ACHN (cell line): ENCODE measurements at regions not wholly inside any gene's neighbourhood (a gene's known extent, or its start where the extent isn't known, plus 50 kb on each side); places are given as distances from the start of the nearest gene placed in this dataset.
"Not testable (repeated sequence)": the region's sequence is repeated elsewhere in the genome, so short reads cannot be mapped to it uniquely, and the experiment has no call there.

Experiments used
- DNase-seq: peaks from one replicate; pipeline ENCODE4 v3.0.0-alpha.2; 2015
- in situ Hi-C: cut with HindIII; loops from 2 replicates; pipeline ENCODE4 v1.10.0; 2017; ENCODE audit warnings: low sequenced_read_pairs, low pct_ligation_motif_present, low pct_unique_long_range_greater_than_20kb

DNA sequence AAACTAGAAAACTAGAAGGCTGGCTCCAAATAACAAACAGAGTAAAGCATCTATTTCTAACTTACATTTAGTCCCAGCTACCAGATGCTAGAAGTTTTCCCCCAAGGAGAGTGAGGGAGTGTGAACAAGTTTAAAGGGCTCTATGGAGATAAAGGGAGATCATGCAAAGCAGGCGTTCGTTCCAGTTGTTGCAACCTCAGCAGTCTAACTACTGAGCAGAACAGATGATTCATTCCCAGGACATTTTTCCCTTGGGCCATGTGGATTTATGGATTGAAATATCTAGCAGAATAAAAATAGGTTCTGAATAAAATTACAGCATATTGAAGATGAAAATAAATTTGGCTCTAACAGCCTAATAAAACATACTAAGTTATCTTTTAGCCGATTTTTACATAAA, 154.8 kb upstream of the TTC14 start:
- in situ Hi-C loops = no loop called here
- DNase-seq = no peak

DNA sequence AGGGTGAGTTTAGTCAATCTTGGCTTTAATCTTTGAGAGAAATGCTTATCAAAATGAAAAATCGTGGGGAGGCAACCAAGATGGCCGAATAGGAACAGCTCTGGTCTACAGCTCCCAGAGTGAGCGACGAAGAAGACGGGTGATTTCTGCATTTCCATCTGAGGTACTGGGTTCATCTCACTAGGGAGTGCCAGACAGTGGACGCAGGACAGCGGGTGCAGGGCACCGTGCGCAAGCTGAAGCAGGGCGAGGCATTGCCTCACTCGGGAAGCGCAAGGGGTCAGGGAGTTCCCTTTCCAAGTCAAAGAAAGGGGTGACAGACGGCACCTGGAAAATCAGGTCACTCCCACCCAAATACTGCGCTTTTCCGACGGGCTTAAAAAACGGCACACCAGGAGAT, 153.6 kb upstream of the TTC14 start:
- DNase-seq, in situ Hi-C loops: not testable (repeated sequence)

DNA sequence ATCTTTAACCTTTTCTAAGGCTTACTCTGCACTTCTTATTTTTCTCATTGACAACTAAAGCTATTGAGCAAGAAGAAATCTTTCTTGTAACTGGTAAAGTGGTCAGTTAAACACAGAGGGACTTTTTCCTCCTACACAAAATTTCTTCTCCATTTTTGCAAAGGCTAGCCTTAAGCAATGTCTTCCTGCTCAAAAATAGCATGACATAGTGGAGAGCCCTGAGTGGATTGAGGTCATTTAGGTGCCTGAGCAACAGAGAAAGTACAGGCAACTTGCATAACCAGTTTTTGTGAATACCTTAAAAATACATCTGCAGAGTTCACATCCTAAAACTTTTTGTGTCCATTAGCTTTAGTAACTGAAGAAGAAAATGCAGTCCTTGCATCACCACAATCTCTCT, 144.7 kb upstream of the TTC14 start:
- in situ Hi-C loops = no loop called here
- DNase-seq = no peak

DNA sequence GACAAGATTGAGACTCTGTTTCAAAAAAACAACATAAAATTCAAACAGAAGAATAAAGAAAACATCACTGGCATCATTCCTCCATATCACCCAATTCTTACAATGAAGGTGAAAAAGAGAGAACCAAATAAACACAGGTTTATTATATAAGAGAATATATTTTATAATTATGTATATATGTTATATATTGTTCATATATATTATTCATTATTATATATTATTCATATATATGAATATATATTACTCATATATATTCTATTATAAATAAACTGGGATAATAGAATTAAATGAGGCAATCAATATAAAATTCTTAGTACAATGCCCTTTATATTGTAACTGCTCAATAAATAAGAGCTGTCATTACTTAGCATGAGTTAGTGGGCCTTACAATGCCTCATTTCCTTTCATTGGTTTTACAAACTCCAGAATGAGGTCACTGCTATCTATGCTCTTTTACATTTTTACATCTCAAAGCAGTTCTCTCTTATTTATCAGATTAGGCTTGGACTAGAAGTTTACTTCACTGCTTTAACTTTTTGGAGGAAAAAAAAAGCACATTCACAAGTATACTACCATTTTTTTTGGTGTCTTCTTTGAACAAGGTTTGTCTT, 135.5 kb upstream of the TTC14 start:
- in situ Hi-C loops = no loop called here

DNA sequence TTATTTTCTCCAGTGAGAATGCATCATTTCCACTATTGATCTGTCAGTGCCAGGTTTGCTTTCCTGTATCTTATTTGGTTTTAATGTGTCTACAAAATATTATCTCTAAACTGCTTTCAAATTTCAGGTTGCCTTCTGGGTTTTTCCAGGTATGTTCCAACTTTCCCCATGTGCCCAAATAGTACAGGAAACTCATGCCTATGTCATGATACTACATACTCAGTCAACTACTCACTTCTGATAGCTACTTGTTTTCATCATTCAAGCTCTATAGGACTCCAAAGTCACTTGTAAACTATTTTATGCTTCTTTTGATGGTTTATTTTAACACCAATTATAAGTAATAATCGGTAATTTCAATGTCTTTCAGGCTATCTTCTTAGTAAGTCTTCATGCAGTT, 134.8 kb upstream of the TTC14 start:
- DNase-seq = no peak
- in situ Hi-C loops = no loop called here

More for the DNA sequence above, 135.5 kb upstream of the TTC14 start:
- DNase-seq = no peak

DNA sequence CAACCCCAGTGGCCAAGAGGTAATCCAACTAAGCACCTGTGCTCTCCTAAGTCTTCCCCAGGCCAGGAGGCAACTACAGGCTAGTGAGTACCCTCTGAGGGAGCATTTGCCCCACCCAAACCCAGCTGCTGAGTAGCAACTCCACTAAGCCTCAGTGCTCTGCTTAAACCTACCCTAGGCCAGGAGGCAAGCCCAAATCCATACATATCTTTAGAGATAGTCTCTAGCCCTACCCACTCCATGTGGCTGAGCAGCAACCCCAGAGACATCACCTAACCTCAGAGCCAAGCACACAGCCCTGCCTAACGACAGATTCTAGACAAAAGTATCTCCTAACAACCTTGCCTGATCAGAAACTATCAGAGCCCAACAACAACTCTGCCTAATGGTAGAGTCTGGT, 132.8 kb upstream of the TTC14 start:
- DNase-seq = no peak
- in situ Hi-C loops = no loop called here

DNA sequence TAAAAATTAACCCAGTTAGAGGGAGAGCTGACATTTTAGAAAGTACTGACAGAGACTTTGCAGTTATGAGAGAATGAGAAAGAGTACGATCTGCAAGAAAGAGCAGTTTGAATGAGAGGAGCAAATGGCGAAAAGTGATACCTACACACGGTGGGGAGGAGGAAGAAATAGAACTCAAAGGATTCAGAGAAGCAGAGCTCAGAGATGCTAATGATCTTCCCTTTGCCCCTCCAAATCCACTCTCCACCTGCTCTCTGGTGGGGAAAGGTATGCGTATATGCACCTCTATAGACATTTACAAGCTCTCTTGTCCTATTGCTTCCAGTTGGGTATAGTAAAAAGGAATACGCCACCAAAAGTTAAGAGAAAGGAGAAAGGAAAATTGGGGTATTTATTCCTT, 123.3 kb upstream of the TTC14 start:
- no peak for DNase-seq
- in situ Hi-C loops = no loop called here

DNA sequence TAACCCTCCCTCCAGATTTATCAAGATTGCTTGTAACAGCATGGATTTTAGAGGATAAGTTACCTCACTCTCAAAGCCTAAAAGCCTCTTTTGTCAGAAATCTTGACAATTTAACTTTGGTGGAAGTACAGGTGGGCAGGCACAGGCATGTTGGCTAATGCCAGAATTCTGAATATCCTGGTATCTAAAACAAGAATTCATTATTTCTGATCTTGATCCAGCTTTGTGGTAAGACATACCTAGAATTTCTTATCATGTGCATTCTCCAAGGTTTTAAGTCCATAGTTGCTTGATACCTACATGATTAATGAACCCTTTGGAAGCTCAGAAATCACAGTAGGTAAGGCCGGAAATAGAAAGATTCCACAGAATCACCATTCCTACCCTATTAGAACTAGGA, 109.9 kb upstream of the TTC14 start:
- DNase-seq = no peak
- in situ Hi-C loops = no loop called here

DNA sequence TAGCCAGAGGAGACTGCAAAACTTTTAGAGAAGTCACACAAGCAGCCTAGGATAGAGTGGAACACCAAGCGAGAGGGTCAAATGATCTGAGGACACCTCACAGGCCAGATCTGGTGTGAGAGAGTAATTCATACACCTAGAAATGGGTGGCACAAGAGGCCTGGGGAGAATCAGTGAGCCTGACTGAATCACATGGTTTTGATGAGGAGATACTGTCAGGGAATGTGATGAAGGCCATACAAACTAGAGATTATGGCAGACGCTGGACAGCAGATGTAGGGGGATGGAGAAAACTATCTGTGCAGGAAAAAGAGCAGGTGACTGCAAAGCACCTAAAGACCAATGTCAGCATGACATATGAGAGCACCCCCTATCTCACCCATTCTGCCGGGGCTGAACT, 105.0 kb upstream of the TTC14 start:
- in situ Hi-C loops = no loop called here
- no peak for DNase-seq

DNA sequence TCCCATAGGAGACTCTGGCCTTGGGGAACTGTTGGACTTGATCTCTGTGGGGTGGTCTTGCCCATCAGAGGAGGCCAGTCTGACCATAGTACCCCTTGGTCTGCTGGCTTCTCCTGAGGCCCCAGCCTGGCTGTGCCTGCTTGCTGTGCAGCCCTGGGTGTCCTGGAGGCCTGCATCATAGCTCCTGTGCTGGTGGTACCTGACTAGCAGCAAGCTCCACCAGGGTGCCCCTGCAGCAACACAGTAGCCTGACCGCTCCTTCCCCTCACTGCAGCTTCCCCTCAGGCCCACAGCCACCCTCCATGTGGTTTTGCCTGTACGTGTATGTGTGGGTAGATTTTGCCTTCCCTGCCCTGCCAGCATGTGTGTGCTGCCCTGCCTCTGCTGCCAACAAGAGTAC, 85.6 kb upstream of the TTC14 start:
- in situ Hi-C loops = no loop called here
- no peak for DNase-seq

DNA sequence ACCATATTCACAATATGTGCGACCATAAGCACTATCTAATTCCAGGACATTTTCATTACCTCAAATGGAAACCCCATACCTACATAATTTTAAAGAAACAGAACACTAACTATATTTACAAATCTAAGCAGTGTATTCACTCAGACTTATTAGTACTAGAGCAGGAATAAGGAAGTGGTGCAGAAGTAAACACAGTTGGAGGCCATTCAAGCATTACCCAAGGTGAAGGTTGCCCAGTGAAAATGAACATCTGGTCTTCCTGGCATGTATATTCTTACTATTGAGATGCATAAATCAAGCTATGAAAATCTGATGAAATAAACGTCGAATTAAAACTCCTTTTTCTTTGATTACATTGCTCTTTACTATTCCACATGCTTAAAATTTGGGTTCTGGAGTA, 78.9 kb upstream of the TTC14 start:
- in situ Hi-C loops = no loop called here
- no peak for DNase-seq

DNA sequence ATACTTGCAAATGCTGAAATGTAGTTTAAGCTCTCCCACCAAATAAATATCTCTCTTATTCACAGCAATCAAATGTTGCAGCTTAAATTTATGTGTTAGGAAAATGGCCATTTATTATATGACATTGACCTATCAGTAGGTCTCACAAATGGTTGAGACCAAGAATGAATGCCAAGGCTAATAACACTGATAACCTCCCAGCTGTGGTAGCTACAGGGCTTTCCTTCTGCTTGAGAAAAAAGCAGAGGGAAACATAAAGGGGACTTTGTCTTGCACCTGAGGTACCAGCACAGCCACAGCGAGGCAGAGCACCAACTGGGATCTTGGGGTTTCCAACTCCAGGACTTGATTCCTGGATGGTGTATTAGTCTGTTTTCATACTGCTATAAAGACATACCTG, 73.1 kb upstream of the TTC14 start:
- no peak for DNase-seq
- in situ Hi-C loops = no loop called here

DNA sequence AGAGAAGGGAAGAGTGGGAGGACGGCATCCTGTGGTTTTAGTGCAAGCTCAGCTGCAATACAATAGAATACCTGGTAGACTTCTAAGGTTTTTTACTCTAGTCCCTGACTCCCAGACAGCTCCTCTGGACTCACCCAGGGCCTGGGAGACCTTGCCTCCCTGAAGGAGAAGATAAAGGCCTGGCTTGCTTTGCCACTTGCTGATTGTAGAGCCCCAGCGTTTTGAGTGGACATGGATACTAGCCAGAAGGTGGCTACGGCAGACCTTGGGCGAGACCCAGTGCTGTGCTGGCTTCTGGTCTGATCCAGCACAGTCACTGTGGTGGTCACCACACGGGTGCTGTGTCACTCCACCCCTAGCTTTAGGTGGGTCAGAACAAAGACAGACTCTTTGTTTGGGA, 72.2 kb upstream of the TTC14 start:
- DNase-seq = no peak
- in situ Hi-C loops = no loop called here

DNA sequence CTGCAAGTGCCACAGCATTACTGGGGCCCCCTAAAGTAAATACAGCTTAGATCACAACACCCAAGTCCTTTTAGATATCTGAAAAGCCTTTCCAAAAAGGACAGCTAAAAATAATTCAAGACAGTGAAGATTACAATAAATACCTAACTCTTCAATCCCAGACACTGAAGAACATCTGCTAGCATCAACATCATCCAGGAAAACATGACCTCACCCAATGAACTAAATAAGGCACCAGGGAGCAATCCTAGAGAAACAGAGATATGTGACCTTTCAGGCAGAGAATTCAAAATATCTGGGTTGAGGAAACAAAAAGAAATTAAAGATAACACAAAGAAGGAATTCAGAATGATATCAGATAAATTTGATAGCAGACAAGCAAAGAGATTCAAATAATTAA, 71.7 kb upstream of the TTC14 start:
- no peak for DNase-seq
- in situ Hi-C loops = no loop called here

DNA sequence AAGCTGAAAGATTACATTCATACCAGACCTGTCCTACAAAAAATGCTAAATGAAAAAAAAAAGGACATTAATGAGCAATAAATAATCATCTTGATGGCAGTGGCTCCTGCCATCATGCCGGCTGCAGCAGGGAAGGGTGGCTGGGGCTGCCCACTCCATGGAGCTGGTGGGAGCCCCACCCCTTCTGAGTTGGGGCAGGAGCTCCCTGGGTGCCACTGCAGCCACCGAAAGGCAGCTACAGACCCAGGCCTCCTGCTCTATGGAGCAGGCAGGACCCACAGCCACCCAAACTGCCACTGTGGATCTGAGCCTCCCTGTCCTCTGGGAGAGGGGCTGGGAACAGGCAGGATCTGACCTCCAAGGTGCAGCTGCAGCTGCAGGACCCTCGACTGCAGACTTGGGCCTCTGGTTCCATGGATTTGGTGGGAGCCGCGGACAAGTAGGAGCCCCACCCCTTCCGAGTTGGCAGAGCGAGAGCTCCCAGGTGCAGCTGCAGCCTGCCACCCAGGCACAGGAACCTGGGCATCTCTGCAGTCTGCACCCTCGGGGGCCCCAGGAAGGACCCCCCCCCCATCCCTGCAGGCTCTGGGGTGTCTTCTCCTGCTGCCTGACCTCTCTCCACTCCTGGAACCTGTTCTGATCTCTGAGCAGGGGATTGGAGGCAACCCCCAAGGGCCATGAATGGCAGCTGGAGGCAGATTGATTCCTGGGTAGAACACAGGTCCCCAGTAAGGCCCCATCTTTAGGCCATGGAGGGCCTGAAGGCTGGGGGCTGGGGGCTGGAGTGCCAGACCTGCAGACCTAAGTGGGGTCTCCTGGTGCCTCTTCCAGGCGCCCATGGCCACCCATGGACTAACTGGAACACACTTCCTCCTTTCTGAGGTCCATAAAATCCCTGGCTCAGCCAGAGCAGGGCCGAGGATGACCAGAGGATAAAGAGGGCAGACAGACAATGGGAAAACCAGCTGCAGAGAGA, 70.4 kb upstream of the TTC14 start:
- no peak for DNase-seq
- in situ Hi-C loops = no loop called here

DNA sequence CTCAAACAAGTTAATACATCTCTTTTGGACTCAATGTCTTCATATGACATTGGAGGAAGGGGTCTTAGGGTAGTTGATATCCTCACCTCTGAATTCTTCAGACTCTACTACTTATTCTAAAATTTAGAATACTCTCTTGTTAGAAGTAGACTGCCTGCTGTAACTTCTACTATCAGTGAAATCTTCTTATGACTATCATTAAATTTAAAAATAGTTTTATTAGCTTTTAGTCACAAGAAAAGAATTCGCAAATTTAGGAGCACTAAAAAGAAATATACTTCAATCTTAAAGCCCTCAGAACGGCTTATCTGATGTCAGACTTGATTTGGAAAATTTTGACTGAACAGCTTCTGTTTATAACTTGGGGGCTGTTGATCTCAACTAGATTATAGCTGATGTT, 67.1 kb upstream of the TTC14 start:
- in situ Hi-C loops = no loop called here
- no peak for DNase-seq

DNA sequence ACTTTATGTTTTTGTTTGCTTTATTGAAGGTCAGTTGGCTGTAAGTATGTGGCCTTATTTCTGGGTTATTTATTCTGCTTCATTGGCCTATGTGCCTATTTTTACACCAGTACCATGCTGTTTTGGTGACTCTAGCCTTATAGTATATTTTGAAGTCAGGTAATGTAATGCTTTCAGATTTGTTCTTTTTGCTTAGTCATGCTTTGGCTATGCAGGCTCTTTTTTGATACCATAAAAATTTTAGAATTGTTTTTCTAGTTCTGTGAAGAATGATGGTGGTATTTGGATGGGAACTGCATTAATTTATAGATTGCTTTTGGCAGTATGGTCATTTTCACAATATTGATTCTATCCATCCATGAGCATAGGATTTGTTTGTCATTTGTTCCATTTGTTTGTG, 63.5 kb upstream of the TTC14 start:
- DNase-seq = no peak
- in situ Hi-C loops = no loop called here

DNA sequence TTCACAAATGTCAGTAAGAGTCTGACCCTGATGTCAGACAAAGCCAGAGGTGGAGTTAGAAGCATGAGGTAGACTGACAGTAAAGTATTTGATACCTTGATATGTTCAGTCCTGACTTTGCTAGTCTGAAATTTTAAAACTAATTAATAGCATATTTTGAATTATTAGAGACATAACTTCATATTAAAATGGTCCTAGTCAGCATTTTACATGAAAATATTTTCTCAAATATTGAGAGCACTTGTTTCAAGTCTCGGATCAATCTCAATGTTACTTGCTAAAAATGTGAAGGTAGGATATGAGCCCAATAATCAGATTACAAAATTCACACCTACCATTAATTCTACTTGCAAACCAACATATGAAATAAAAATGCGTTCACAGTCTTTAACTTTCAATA, 58.1 kb upstream of the TTC14 start:
- no peak for DNase-seq
- in situ Hi-C loops = no loop called here

DNA sequence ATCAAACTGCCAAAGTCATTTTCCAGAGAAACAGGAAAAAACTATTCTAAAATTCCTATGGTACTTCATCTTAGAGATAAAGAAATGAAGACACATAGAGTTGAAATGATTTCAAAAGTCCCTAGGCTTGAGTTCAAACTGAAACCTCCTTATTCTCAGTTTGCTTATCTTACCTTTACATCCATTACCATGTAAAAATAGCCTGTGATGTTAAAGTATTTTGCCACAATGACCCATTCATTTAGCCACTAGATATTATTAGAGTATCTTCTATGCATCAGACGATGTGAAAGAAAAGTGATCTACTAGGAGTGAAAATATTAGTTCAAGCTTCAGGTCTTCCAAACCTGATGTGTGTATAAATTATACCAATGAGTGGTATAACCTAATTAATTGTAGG, 55.1 kb upstream of the TTC14 start:
- in situ Hi-C loops = no loop called here

DNA sequence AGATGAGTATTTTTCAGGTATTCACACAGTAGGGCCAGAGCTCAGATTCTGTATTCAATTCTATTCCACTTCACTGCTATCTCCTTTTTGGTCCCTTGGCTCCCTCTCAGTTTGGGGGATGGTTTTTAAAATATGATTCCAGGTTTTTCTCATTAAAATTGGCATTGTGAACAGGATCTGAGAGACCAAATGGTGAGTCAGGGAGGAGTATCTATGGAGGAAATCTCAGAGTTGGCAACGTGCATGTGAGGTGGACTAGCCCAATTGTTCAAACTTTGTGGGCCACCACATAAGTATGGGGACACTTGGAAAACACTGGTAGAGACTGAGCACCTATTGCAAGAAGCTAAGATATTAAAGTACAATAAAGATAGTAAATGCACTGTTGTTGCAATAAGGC, 53.9 kb upstream of the TTC14 start:
- no peak for DNase-seq

More for the DNA sequence above, 55.1 kb upstream of the TTC14 start:
- DNase-seq = no peak

More for the DNA sequence above, 53.9 kb upstream of the TTC14 start:
- in situ Hi-C loops = no loop called here
